NCI-H748 (cell line): ENCODE measurements at regions not wholly inside any gene's neighbourhood (a gene's known extent, or its start where the extent isn't known, plus 50 kb on each side); places are given as distances from the start of the nearest gene placed in this dataset.
A peak's percentile ranks its signal among the peaks of the same experiment; 100 is the strongest.

Experiments
- DNase-seq: peaks from one replicate; lab custom pipeline; 2025; ENCODE audit not compliant: unreplicated experiment; lab: John Stamatoyannopoulos, UW

DNA sequence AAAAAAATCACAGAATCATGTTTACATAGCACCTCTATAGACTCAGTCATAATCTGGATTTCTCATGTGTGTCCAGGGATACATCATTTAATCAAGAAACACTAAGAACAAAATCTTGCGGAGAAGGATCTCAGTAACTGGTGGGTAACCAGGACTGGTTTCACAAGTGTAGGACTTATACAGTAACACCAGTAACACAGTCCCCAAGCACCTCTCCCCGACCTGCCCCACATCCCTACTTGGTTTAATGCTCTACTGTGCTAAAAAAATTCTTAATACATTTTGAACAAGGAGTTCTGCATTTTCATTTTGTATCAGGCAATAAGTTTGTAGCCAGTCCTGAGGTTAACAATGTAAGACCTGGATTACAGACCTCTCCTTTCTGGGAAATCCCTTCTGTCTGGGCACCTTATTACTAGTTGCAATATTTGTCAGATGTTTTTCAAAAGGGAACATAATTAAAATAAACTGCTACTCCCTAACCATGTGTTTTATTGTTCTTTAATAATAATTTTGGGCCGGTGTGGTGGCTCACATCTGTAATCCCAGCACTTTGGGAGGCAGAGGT, 57.6 kb upstream of the BBX start:
- DNase-seq = no peak

DNA sequence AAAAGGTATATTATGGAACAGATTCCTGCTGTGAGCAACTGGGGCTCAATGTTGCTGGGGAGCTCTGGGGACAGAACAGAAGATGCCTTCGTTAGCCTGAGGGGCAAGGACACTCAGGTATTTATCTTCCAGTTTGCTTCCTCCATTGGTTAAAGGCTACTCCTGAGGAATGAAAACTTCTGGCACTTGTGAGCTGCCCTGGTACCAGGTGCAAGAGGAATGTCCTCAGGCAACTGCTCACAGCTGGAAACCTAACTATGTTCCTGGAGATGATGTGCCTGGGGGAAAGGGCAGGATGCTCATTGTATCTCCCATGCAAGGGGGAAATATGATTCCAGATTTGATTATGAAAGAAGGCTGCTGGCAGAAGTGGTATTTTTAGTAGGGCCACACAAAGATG, 54.0 kb upstream of the BBX start:
- no peak for DNase-seq

DNA sequence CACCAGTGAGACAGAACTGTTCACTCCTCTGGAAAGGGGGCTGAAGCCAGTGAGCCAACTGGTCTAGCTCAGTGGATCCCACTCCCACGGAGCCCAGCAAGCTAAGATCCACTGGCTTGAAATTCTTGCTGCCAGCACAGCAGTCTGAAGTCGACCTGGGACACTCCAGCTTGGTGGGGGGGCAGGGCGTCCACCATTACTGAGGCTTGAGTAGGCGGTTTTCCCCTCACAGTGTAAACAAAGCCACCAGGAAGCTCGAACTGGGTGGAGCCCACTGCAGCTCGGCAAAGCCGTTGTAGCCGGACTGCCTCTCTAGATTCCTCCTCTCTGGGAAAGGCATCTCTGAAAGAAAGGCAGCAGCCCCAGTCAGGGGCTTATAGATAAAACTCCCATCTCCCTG, 52.3 kb upstream of the BBX start:
- DNase-seq = peak; percentile 47
